ENCODE measurements at regions not wholly inside any gene's neighbourhood (a gene's known extent, or its start where the extent isn't known, plus 50 kb on each side); places are given as distances from the start of the nearest gene placed in this dataset.

GRCh38 chr7:12751764-12752163 is 64.3 kb downstream of the ARL4A start:
- no peak for TF ChIP-seq TAF1 (IDR thresholded peaks at IDR 0.05; ENCODE audit: borderline replicate concordance, insufficient read depth, low read length)
- no peak for TF ChIP-seq POLR2AphosphoS5 (IDR thresholded peaks at IDR 0.05; ENCODE audit: low read depth, low read length)
- TF ChIP-seq, protein P1, sequence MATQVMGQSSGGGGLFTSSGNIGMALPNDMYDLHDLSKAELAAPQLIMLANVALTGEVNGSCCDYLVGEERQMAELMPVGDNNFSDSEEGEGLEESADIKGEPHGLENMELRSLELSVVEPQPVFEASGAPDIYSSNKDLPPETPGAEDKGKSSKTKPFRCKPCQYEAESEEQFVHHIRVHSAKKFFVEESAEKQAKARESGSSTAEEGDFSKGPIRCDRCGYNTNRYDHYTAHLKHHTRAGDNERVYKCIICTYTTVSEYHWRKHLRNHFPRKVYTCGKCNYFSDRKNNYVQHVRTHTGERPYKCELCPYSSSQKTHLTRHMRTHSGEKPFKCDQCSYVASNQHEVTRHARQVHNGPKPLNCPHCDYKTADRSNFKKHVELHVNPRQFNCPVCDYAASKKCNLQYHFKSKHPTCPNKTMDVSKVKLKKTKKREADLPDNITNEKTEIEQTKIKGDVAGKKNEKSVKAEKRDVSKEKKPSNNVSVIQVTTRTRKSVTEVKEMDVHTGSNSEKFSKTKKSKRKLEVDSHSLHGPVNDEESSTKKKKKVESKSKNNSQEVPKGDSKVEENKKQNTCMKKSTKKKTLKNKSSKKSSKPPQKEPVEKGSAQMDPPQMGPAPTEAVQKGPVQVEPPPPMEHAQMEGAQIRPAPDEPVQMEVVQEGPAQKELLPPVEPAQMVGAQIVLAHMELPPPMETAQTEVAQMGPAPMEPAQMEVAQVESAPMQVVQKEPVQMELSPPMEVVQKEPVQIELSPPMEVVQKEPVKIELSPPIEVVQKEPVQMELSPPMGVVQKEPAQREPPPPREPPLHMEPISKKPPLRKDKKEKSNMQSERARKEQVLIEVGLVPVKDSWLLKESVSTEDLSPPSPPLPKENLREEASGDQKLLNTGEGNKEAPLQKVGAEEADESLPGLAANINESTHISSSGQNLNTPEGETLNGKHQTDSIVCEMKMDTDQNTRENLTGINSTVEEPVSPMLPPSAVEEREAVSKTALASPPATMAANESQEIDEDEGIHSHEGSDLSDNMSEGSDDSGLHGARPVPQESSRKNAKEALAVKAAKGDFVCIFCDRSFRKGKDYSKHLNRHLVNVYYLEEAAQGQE (IDR thresholded peaks at IDR 0.05; ENCODE audit: insufficient read depth in 1 of 2, low read depth in 2 of 2, low read length in 2 of 2), result no peak
- no peak for TF ChIP-seq FOXP2 (optimal IDR thresholded peaks at IDR 0.05; ENCODE audit: borderline replicate concordance, extremely low read depth, extremely low read length, insufficient read depth)
- no peak for TF ChIP-seq SIN3A (IDR thresholded peaks at IDR 0.05; ENCODE audit: borderline replicate concordance, insufficient read depth, low read length)
